WTC11 (cell line): ENCODE measurements at regions not wholly inside any gene's neighbourhood (a gene's known extent, or its start where the extent isn't known, plus 50 kb on each side); places are given as distances from the start of the nearest gene placed in this dataset.
A peak's percentile ranks its signal among the peaks of the same experiment; 100 is the strongest.

Experiments used
- ATAC-seq: fragments of 200-7000 bp; cut with Tn5 transposase; 2 replicates; pipeline ENCODE4 v1.10.0; 2021; ENCODE audit warnings: mild to moderate bottlenecking, moderate library complexity
- CTCF ChIA-PET: fragments of 300-600 bp; sonication (Branson Sonifier 250); formaldehyde crosslinking; loops from one replicate; lab custom pipeline; 2021; ENCODE audit warnings: antibody characterized with exemption; lab: Charles Lee
- POLR2A ChIA-PET: fragments of 350-600 bp; sonication (Branson Sonifier 250); formaldehyde crosslinking; loops from one replicate; lab custom pipeline; 2021; ENCODE audit warnings: antibody characterized with exemption; lab: Charles Lee
- DNase-seq: peaks from one replicate; pipeline ENCODE4 v3.0.0; 2021; ENCODE audit warnings: low spot score
- H3K27ac Mint-ChIP-seq: 2 replicates; pipeline ENCODE4 v1.8.0; 2021; ENCODE audit warnings: mixed read lengths
- H3K27me3 Mint-ChIP-seq: 2 replicates; pipeline ENCODE4 v1.8.0; 2021; ENCODE audit warnings: low read depth, mild to moderate bottlenecking, moderate library complexity, mixed read lengths
- H3K36me3 Mint-ChIP-seq: 2 replicates; pipeline ENCODE4 v1.8.0; 2021; ENCODE audit warnings: mixed read lengths
- H3K4me1 Mint-ChIP-seq: 2 replicates; pipeline ENCODE4 v1.8.0; 2022; ENCODE audit warnings: mixed read lengths
- H3K4me3 Mint-ChIP-seq: 2 replicates; pipeline ENCODE4 v1.8.0; 2021; ENCODE audit warnings: mild to moderate bottlenecking, moderate library complexity, mixed read lengths
- H3K9me3 Mint-ChIP-seq: 2 replicates; pipeline ENCODE4 v1.8.0; 2021; ENCODE audit warnings: mixed read lengths
- CREM ChIP-seq: sonication (generic); formaldehyde crosslinking; IDR thresholded peaks from 2 replicates; pipeline ENCODE4 v1.8.1; 2022; ENCODE audit warnings: mild to moderate bottlenecking, missing genetic modification reagents, moderate library complexity
- NFE2L1 ChIP-seq: sonication (generic); formaldehyde crosslinking; IDR thresholded peaks from 2 replicates; pipeline ENCODE4 v1.8.1; 2023; ENCODE audit warnings: missing genetic modification reagents
- NR2C2 ChIP-seq: sonication (generic); formaldehyde crosslinking; IDR thresholded peaks from 2 replicates; pipeline ENCODE4 v1.8.0; 2022; ENCODE audit warnings: mild to moderate bottlenecking, missing genetic modification reagents
- TCF7 ChIP-seq: sonication (generic); formaldehyde crosslinking; IDR thresholded peaks from 2 replicates; pipeline ENCODE4 v1.8.0; 2022; ENCODE audit warnings: mild to moderate bottlenecking, low read depth, missing genetic modification reagents, moderate library complexity
- ZNF121 ChIP-seq: sonication (generic); formaldehyde crosslinking; IDR thresholded peaks from 2 replicates; pipeline ENCODE4 v1.8.0; 2023; ENCODE audit warnings: missing genetic modification reagents
- TF ChIP-seq, protein P1 (sequence below): sonication (generic); formaldehyde crosslinking; IDR thresholded peaks from 2 replicates; pipeline ENCODE4 v1.8.0; 2022; ENCODE audit warnings: missing genetic modification reagents
- TF ChIP-seq, protein P2 (sequence below): sonication (generic); formaldehyde crosslinking; IDR thresholded peaks from 2 replicates; pipeline ENCODE4 v1.8.0; 2023; ENCODE audit warnings: missing genetic modification reagents, mild to moderate bottlenecking, borderline replicate concordance
- TF ChIP-seq, protein P3 (sequence below): sonication (generic); formaldehyde crosslinking; IDR thresholded peaks from 2 replicates; pipeline ENCODE4 v1.8.1; 2022; ENCODE audit warnings: low read depth, missing genetic modification reagents, borderline replicate concordance

DNA sequence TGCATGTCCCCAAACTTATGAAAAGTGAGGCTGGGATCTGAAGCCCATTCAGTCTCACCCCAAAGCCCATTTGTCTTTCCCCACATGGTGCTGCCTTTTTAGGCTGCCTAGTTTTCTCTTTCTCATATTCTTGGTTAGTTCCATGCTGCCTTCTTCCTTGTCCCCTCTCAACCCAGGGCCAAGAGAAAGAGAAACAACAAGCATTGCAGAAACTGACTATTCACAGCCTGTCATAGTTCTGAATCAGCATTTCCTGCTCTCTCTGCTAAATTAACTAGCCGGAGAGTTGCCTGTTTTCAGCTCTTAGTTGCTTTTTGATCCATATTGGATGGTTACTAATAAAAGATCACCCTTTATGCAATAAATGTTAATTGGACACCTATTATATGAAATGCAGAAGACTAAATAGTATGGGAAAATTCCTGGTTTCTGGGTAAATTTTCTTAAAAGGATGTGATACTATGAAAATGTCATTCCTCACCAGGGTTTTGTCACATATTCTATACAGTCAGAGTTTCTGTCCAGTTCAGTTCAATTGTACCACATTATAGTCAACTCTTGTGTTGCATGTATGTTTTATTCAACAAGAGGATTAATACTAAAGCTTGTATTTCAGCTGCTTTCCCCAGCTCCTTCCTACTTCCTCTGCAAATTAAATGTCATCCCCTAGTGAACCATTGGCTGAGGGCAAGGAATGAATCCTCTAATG, 246.5 kb downstream of the GALR1 start:
- H3K27me3 Mint-ChIP-seq, result no peaks in the 10 kb centered on the region
- peak overlapping the region; percentile 79; the same call in 1 of the 2 replicates for H3K27ac Mint-ChIP-seq
- TF ChIP-seq, protein P1, sequence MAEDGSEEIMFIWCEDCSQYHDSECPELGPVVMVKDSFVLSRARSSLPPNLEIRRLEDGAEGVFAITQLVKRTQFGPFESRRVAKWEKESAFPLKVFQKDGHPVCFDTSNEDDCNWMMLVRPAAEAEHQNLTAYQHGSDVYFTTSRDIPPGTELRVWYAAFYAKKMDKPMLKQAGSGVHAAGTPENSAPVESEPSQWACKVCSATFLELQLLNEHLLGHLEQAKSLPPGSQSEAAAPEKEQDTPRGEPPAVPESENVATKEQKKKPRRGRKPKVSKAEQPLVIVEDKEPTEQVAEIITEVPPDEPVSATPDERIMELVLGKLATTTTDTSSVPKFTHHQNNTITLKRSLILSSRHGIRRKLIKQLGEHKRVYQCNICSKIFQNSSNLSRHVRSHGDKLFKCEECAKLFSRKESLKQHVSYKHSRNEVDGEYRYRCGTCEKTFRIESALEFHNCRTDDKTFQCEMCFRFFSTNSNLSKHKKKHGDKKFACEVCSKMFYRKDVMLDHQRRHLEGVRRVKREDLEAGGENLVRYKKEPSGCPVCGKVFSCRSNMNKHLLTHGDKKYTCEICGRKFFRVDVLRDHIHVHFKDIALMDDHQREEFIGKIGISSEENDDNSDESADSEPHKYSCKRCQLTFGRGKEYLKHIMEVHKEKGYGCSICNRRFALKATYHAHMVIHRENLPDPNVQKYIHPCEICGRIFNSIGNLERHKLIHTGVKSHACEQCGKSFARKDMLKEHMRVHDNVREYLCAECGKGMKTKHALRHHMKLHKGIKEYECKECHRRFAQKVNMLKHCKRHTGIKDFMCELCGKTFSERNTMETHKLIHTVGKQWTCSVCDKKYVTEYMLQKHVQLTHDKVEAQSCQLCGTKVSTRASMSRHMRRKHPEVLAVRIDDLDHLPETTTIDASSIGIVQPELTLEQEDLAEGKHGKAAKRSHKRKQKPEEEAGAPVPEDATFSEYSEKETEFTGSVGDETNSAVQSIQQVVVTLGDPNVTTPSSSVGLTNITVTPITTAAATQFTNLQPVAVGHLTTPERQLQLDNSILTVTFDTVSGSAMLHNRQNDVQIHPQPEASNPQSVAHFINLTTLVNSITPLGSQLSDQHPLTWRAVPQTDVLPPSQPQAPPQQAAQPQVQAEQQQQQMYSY (CRISPR knock-in tag), result no peak
- TF ChIP-seq NFE2L1 (CRISPR knock-in tag), result no peak
- no peak for TF ChIP-seq ZNF121 (CRISPR knock-in tag)
- no peak for TF ChIP-seq TCF7 (CRISPR knock-in tag)
- TF ChIP-seq, protein P2, sequence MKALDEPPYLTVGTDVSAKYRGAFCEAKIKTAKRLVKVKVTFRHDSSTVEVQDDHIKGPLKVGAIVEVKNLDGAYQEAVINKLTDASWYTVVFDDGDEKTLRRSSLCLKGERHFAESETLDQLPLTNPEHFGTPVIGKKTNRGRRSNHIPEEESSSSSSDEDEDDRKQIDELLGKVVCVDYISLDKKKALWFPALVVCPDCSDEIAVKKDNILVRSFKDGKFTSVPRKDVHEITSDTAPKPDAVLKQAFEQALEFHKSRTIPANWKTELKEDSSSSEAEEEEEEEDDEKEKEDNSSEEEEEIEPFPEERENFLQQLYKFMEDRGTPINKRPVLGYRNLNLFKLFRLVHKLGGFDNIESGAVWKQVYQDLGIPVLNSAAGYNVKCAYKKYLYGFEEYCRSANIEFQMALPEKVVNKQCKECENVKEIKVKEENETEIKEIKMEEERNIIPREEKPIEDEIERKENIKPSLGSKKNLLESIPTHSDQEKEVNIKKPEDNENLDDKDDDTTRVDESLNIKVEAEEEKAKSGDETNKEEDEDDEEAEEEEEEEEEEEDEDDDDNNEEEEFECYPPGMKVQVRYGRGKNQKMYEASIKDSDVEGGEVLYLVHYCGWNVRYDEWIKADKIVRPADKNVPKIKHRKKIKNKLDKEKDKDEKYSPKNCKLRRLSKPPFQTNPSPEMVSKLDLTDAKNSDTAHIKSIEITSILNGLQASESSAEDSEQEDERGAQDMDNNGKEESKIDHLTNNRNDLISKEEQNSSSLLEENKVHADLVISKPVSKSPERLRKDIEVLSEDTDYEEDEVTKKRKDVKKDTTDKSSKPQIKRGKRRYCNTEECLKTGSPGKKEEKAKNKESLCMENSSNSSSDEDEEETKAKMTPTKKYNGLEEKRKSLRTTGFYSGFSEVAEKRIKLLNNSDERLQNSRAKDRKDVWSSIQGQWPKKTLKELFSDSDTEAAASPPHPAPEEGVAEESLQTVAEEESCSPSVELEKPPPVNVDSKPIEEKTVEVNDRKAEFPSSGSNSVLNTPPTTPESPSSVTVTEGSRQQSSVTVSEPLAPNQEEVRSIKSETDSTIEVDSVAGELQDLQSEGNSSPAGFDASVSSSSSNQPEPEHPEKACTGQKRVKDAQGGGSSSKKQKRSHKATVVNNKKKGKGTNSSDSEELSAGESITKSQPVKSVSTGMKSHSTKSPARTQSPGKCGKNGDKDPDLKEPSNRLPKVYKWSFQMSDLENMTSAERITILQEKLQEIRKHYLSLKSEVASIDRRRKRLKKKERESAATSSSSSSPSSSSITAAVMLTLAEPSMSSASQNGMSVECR, result no peak
- no peak for TF ChIP-seq CREM (CRISPR knock-in tag)
- ATAC-seq (no peak), DNase-seq (no peak)
- ChIA-PET CTCF (no interaction called here), POLR2A (interaction anchor here (0.9 kb wide), 1 partner anchor 11 kb away, joined by 3 read pairs; no protein-coding TSS in a partner anchor)
- H3K36me3 Mint-ChIP-seq, result peaks cover 12% of the 10 kb centered on the region
- no peak overlapping the region for H3K4me3 Mint-ChIP-seq
- peaks cover 25% of the 10 kb centered on the region for H3K9me3 Mint-ChIP-seq
- H3K4me1 Mint-ChIP-seq, result 0 out of 2 replicates have a peak, but pooled peaks cover 10% of the 10 kb centered on the region

DNA sequence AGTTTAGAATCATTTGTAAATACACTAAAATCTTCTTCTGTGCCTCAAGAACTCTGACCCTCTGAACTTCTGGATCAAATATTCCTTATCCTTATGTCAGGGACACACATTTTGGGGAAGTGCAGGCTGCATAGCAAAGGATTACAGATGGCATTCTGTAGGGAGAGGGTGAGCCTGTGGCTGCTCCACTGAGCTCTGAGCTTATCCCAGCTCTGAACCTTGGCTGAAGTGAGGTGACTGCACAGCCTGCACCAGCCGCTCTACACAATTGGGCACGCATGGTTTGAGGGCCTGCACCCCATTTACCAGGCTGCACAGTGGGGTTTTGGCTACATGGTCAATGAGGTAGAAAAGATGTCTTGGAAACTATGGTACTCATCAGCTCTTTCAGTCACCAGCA, 251.6 kb downstream of the GALR1 start:
- no peak for TF ChIP-seq NR2C2
- TF ChIP-seq, protein P3, sequence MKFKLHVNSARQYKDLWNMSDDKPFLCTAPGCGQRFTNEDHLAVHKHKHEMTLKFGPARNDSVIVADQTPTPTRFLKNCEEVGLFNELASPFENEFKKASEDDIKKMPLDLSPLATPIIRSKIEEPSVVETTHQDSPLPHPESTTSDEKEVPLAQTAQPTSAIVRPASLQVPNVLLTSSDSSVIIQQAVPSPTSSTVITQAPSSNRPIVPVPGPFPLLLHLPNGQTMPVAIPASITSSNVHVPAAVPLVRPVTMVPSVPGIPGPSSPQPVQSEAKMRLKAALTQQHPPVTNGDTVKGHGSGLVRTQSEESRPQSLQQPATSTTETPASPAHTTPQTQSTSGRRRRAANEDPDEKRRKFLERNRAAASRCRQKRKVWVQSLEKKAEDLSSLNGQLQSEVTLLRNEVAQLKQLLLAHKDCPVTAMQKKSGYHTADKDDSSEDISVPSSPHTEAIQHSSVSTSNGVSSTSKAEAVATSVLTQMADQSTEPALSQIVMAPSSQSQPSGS, result no peak
- TF ChIP-seq, protein P1 (CRISPR knock-in tag), result no peak
- TF ChIP-seq, all 79 proteins: peak for 0
- peaks cover 12% of the 10 kb centered on the region for H3K36me3 Mint-ChIP-seq
- H3K4me3 Mint-ChIP-seq, result no peak overlapping the region
- DNase-seq, result no peak
- H3K9me3 Mint-ChIP-seq, result peaks cover 22% of the 10 kb centered on the region
- 0 out of 2 replicates have a peak, but pooled peaks cover 6% of the 10 kb centered on the region for H3K4me1 Mint-ChIP-seq
- H3K27me3 Mint-ChIP-seq, result no peaks in the 10 kb centered on the region
- CTCF ChIA-PET, result no interaction called here
- H3K27ac Mint-ChIP-seq, result no peak overlapping the region
- POLR2A ChIA-PET, result no interaction called here
- ATAC-seq, result no peak
